Ureter (tissue), 1 donor: ENCODE measurements at regions not wholly inside any gene's neighbourhood (a gene's known extent, or its start where the extent isn't known, plus 50 kb on each side); places are given as distances from the start of the nearest gene placed in this dataset.

Experiments
- DNase-seq: peaks from one replicate; pipeline ENCODE4 v3.0.0-alpha.2; 2020; ENCODE audit warnings: low spot score
- donor health status: DM: yes; HTN: yes; CAD: no.

DNA sequence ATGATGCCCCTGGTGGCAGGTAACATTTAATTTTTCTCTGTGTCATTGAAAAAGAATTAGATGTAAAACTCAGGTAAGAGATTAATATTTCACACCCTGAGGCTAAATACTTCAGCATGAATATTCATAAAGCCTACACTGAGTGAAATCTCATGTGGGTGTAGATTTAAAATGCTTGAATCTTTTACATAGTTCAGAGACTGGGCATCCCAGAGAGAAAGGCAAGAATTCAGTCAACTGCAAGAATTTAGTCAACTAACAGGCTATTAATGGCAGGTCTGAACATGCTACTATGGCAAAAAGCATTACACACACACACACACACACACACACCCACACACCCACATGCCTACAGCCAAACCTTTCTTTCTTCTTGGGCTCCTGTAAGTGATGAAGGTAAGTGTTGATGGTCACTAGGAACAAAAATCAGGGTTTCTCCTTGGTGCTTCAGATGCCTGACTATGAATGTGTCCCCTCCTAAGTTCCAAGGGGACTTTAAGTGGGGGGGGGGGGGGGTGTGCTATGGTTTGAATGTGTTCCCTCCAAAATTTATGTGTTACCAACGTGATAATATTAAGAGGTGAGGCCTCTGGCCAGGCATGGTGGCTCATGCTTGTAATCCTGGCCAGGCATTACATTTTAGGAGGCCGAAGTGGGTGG, 63.7 kb upstream of the PSMD7 start:
- DNase-seq = no peak

DNA sequence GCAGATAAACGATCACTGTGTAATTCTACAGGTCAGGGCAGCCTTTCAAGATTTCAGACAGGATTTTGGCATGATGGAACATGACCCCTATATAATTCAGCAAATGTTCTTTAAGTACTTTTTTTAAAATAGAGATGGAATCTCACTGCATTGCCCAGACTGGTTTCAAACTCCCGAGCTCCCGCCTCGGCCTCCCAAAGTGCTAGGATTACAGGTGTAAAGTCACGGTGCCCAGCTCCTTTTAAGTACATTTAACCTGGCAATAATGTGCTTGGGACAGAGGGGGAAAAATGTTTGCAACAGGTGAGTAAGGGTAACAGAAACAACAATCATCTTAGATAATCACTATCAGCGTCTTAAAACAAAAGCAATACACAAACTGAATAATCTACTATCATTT, 66.5 kb upstream of the PSMD7 start:
- DNase-seq = no peak

DNA sequence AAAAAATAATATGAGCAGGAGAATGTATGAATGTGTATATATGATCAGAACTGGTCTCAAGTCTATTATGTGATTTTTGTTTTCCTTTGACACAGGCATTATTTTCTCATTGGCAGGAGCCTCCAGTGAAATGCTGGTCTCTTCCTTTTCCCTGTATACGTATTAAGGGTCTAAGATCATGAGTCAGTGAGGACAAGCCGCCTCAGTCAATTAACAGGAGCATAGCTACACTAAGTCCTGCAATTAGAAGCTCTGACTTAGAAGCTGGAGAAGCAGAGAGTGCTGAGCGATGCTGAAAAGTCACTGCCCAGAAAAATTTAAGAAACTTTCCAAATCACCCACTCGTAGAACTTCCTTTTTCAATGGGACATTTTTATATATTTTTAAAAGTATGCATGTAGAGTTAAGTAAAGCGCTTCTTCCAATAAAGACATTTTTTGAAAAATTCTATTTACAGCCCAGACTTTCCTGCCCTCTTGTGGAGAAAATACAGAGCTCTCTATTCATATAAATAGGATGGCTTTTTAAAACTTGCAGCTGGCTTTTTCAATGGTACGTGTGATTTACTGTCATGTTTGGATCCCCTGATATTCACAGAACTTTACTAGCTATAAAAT, 70.2 kb upstream of the PSMD7 start:
- no peak for DNase-seq

DNA sequence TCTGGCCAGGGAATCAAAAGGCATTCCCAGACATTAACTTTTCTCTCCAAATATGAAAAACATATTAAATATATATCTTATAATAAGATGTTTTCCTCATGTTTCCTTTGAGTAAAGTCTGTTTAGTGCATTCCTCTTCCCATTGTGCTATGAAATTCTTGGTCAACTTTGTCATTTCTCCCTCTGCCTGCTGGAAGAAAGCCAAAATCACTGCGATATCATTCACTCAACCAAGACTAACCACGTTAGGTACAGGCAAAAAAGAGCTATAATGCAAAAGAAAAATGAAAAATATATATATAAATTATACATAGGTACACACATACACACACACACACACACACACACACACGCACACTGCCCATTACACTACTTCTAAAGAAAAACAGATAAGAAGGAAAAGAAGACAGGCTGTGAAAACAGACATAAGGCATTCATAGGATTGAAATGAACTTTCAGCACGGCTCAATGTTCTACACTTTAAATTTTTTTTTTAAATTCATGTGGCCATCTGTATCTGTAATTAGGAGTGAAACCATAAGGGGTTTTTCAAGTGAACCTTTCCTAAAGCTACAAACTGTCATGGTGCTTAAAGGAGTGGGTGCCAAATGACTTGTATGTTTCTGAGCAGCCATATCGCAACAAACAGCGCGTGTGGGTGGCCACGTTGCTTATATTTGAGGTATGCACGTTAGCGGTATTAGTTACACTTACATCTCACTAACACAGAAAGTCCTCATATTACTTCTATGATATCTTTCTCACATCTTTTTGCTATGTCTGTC, 71.6 kb upstream of the PSMD7 start:
- no peak for DNase-seq

DNA sequence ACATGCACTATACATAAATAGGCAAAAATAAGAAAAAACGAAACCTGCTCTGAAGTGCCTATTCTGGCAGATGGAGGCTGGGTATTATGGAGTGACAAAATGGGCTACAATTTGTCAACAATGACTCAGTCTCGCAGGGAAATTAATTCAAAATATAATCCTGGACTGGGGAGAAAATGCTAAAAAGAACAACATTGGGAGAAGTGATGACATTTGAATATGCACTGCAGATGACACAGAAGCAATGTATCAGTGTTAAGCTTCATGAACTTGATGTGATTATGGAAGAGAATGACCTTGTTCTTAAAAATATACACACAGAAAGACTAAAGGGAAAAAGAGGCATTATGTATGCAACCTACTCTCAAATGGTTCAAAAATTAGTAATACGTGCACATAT, 74.8 kb upstream of the PSMD7 start:
- no peak for DNase-seq

DNA sequence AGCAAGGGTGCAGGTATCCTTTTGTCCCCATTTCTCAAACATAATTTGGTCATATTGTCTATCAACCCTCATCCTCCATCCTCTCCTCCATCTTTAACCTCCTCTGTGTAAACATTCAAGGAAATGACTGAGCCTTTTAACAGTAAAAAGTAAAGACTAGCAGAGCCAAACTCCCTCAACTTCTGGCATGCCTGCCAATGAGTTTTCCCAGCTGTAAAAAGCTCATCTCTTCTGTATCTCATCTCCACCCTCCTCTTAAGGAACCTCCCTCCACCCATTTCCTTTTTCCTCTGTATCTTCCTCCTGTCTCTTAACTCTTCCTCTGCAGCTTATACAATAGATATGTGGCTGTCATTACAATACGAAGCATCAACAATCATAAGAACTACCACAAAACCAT, 76.9 kb upstream of the PSMD7 start:
- no peak for DNase-seq

DNA sequence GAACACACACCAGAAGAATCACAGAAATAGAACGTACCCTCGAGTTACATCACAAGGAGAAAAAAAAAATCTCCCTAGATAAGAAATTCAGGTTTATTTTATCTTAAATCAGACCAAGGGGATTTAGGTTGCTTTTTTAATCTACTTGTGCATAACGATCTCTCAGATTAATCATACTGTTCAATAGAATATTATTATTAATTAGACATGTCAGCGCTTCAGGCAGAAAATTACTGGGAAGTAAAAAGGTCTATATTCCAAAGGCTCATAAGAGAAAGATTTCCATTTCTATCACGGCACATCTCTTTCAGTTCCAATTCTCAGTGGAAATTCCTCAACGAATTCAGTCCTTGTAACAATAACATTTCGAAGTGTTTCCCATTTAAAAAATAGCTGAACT, 77.7 kb upstream of the PSMD7 start:
- DNase-seq = no peak

DNA sequence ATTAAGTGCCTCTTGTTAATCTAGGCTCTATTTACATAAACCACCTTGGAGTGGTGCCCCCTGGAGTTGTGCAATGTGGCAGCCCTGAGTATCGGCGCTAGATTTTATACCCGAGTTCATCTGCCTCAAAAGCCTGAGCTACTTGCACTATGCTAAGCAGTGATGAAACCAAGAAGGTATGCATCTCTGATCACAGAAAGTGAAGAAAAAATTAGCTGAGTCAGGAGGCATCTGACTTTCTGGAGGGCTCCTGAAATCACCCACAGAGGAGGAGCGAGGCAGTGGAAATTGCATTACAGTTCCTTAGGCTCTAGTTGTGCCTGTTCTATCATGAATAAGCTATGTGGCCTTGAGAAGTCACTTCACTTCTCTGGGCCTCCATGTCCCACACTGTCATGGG, 80.3 kb upstream of the PSMD7 start:
- DNase-seq = no peak

DNA sequence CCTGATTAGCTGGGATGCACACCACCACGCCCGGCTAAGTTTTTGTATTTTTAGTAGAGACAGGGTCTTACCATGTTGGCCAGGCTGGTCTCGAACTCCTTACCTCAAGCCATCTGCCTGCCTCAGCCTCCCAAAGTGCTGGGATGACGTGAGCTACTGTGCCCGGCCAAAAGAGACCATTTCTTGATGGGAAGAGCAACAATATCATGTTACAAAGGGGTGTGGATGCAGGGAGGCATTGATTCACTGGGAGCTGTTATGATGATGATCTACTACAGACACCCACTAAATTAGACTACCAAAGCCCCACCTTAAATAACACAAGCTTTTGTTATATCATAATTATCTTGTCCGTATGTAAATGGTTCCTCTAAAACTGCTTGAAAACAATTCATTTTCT, 81.4 kb upstream of the PSMD7 start:
- no peak for DNase-seq

DNA sequence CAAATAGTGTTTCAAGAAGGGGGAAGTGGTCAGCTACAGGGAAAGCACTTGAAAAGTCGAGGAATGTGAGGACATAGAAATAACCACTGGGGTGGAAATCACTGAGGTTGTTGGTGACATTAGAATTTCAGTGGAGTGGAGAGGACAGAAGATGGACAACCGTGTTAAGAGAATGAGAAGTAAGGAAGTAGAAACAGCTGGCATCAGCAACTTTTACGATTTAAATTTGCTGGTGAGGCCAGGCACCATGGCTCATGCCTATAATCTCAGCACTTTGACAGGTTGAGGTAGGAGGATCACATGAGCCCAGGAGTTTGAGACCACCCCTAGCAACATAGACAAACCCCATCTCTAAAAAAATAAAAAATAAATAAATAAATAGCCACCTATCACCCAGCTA, 83.2 kb upstream of the PSMD7 start:
- DNase-seq = no peak

DNA sequence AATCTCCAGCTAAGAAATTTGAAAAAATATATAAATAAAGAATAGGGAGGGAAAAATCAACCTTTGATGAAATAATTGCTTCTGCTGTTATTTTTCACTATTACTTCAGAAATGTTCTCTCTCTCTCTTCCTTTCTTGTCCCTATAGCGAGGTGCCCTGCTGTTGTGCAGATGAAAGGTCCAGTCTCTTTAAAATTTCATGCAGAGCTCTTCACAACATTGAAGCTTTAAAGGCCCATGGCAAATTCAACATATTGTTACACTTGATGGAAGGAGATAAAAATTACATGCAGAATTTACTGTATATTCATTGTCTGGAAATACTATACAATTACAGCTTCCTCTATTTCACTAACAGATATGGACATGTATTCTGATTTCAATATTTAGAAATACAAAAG, 86.4 kb upstream of the PSMD7 start:
- DNase-seq = no peak

DNA sequence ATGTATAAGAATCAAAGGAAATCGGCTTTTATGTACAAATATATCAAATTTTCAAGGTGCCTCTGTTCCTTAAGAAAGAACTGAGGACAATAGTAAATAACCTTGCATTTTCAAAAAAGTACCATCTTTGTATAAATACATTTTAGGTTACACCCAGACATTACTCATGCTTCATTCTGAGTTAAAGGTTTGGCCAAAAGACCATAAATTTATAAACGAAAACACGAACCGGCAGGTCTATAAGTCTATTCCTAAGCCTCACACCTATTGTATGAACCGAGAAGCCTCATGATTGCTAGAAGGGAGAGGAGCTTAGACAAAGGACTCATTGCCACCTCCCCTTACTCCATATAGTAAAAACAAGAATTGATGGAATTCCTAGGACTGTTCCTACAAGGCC, 94.6 kb upstream of the PSMD7 start:
- no peak for DNase-seq

DNA sequence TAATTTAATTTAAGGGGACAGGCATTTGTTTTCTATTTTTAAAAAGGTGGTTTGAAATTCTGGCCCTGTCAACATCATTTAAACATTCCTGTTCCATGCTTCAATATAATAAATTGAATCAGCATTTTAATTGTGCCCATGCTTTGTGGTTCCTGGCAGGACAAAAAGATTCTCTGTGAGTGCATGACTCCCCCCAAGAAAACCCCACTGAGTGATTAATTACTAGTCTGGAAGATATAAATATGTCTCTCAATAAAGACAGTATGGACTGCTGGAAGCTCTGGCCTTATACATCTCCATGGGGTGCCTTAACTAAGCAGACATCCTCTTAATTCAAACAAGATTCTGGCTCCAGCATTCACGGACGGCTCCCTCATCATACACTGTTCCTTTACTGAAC, 95.0 kb upstream of the PSMD7 start:
- no peak for DNase-seq

DNA sequence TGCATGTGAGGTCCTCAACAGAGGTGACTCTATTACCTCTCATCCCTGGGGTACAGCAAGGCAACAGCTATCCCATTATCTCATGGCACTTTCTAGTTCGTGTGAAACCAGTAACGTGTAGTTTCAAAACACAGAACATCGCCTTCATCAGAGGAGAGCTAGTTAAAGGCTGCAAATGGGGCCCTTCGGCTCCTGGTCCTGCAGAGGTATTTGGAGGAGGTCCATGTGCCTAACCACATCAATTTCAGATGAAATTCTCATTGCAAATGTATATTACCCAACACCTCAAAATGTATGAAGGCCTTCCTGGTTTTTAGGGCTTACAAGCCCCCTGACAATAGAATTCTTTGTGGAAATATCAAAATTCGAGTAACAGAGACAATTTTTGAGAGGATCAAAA, 95.7 kb upstream of the PSMD7 start:
- no peak for DNase-seq

DNA sequence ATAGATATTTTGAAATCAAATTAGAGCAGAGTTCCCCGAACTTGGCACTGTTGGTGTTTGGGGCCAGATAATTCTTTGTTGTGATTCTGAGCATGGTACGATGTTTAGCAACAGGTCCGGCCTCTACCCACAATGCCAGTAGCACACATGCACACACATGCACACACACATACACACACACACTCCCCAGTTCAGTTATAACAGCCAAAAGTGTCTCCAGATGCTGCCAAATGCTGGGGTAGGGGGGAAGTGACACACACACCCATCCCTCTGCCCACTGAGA, 96.8 kb upstream of the PSMD7 start:
- DNase-seq = no peak

DNA sequence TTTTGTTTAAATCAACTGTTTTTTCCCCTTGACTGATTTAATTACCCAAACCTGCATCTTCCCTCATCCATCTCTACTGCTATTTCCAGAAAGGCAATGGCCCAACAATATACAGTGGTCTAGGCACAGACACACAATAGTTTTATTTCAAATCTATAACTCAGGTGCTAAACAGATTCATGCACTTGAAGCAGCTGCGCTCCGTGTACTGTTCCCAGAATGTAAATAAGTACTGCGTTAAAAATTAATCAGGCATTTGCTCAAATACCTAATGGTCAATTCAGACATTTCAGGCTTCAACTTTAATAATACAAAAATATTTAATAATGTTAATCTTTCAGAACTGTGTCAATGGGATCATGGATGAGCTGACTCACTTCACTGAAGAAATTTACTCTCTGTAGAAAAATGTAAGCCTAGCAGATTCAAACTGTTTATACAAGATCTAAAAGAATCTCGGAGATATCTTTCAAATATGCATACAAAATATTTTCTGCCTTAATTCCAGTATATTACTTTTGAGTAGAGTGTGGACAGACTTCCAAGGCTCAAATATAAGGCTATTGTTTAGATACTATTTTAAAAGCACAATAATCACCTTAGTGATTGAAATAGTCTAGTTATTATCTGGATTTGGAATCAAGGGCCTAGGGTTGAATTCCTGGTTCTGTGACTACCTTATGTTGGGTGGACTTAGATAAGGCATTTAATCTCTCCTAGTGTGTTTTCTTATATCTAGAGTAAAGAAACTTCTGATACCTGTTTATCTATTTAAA, 97.4 kb upstream of the PSMD7 start:
- no peak for DNase-seq

DNA sequence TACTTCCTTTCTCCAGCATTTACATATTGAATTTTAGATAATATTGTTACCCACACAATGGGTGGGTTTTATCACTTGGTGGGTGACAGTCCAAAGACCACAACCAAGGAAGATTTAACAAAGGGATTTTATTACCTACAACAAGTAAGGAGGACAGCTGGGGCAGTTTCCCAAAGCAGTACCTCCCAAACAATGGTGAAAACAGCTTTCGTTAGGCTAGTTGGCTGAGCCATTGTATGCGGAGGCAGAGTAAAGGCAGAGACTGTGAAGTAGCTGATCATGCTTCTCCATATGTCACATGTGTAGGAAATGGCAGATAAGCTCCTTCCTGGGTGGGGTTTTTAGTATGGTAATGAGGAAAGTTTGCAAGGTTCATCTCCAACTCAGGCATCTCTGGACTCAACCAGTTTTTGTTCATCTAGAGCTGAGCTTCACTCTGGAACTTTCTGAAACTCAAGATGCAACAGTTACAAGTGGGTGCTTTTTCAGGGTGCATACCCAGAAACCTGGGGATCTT, 104.3 kb upstream of the PSMD7 start:
- no peak for DNase-seq

DNA sequence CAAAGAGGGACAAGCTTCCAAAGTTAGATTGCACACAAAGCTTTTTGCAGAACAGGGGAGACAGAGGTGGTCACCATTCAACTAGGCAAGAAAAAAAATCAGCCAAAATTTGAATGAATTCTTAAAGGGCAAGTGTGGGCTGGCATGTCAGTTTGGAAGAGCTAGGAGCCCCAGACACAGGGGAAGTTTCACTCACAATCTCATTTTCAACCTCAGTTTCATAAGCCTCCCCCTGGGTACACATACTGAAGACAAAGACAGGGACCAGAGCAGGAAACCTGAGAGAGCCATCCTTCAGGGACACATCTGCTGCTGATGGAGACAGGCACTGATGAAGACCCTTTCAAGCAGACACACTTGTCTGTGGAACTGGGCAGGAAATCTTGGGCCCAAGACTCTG, 106.3 kb upstream of the PSMD7 start:
- no peak for DNase-seq

DNA sequence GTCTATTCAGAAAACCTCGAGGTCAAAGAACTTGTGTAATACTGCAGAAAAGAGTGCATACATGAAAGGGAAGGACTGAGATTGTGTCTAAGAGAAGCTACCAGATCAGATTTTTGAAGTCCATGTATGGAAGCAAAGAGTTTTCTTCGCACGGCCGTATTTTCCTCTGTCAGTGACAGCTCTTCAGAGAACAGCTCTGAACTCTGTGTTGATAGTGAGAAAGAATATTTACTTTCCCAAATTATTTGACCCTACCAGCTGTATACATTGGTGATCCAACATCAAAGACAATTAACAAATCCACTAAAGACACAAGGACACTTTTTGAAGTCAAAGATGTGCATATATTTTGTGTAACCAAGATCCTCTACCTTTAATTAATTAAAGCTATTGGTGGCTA, 107.8 kb upstream of the PSMD7 start:
- no peak for DNase-seq

DNA sequence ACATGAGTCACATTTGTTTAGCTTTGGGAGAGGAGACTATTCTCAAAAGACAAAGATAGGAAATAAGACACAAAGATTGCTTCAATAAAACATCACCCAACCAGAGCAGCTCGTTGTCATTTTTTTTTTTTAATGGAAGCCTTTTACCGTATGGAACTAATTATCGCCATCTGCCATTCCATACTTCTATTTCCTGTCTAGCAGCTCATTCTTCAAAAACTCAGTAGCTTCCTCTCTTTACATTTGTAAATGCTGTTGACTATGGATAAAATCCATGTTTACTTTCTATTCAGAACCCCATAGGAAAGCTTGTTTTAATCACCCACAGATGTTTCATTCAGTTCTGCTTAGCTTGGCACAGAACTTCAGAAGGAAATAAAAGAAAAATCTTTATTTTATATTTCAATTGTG, 110.0 kb upstream of the PSMD7 start:
- DNase-seq = no peak

DNA sequence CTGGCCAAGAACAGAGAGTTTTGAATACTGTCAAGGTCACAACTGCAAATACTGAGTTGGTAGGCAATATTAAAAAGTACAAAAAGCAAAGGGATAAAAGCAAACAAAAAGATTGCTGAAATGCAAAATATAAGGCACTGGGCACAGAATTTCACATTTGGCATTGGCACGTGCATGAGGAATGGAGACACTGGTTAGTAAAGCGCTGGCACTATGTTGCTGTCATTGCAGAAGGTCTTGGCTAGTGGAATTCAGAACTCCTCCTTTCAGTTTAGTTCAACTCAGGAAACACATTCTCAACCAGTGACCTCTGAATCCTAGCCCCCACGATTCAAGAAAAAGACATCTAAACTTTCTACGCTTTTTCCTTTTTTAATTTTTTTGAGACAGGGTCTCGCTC, 111.8 kb upstream of the PSMD7 start:
- DNase-seq = no peak

DNA sequence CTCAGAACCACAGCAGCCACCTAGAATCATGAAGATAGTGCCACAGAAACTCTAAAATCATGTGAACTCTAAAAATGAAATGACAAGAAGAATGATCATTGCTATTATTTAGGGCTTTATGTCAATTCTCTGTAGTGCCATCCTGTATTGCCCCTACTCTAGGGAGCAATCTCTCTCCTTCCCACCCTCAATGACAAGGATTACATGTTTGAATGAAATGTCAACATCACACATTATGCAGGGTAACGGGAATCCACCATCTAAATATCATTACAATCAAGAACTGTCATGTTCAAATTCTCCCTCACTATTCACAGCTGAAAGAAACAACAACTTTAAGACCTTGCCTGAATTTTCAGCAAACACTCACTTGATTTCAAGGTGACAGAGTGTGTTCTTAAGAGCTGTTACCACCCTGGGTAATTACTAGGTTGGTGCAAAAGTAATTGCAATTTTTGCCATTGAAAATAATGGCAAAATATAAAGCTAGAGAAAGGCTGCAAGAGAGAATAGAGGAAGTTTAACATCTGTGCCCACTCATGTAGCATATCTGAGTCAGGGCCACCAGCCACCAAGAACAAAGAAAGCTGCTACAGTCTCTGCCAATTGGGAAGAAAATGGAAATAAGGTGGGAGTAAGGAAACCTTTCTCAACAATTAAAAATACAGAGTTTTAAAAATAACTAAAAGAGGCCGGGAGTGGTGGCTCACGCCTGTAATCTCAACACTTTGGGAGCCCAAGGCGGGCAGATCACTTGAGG, 112.8 kb upstream of the PSMD7 start:
- no peak for DNase-seq
